ENCODE measurements at regions not wholly inside any gene's neighbourhood (a gene's known extent, or its start where the extent isn't known, plus 50 kb on each side); places are given as distances from the start of the nearest gene placed in this dataset.

GRCh38 chr15:93670931-93671330, 560.4 kb upstream of the MCTP2 start:
- no peak for DNase-seq
- no peak overlapping the region for H3K27ac ChIP-seq (ENCODE audit: low read depth in 2 of 2, low read length in 1 of 2)

GRCh38 chr15:93664213-93664956, 567.0 kb upstream of the MCTP2 start:
- no peaks in the 10 kb centered on the region for H3K4me1 ChIP-seq (ENCODE audit: control insufficient read depth in 1 of 2, insufficient read depth in 2 of 2, low read depth in 1 of 2, low read length in 1 of 2)
- peaks cover 5% of the 10 kb centered on the region; the same call in 1 of the 2 replicates for H3K9me2 ChIP-seq
- H3F3A ChIP-seq (replicated peaks; ENCODE audit: insufficient read depth) = no peaks in the 10 kb centered on the region
- no peak overlapping the region for H3K4me2 ChIP-seq
- POLR2A ChIA-PET = interaction anchor here (0.7 kb wide), 1 partner anchor 587 kb away, joined by 3 read pairs; no protein-coding TSS in a partner anchor
- no peaks in the 10 kb centered on the region for H3K9me3 ChIP-seq
- 12% methylated on average over 3 of the region's 3 CpGs for WGBS (ENCODE audit: low lambda C conversion rate)
- no peak for TF ChIP-seq MAX (IDR thresholded peaks at IDR 0.05; ENCODE audit: low read depth)
- no peak for TF ChIP-seq CTCF (IDR thresholded peaks at IDR 0.05)
- TF ChIP-seq REST (IDR thresholded peaks at IDR 0.05; ENCODE audit: low read depth, low read length) = no peak
- TF ChIP-seq RXRA (IDR thresholded peaks at IDR 0.05; ENCODE audit: borderline replicate concordance, low read depth) = no peak
- no peak overlapping the region for H3K4me3 ChIP-seq (ENCODE audit: low read depth in 2 of 2, low read length in 1 of 2)
- H2AFZ ChIP-seq (ENCODE audit: low read depth) = no peak overlapping the region
- H3K79me2 ChIP-seq (ENCODE audit: insufficient read depth) = no peaks in the 10 kb centered on the region
- H4K20me1 ChIP-seq (ENCODE audit: insufficient read depth) = no peaks in the 10 kb centered on the region
- no peaks in the 10 kb centered on the region for H3K27me3 ChIP-seq (ENCODE audit: insufficient read depth)
- H3K9ac ChIP-seq = no peak overlapping the region
- DNase-seq = no peak
- H3K36me3 ChIP-seq (replicated peaks in 1 of 2; ENCODE audit: control insufficient read depth in 1 of 2, insufficient read depth in 2 of 2, low read length in 1 of 2) = no peaks in the 10 kb centered on the region
- H3K27ac ChIP-seq (ENCODE audit: low read depth in 2 of 2, low read length in 1 of 2) = no peak overlapping the region
- CTCF ChIA-PET = interaction anchor here (0.6 to 1.1 kb wide), 3 partner anchors 8 to 634 kb away, joined by 3 to 4 read pairs (median 4); no protein-coding TSS in a partner anchor

More at GRCh38 chr15:93670931-93671330, 560.4 kb upstream of the MCTP2 start:
- H3K27me3 ChIP-seq (ENCODE audit: insufficient read depth) = no peaks in the 10 kb centered on the region
- H3K9me3 ChIP-seq = no peaks in the 10 kb centered on the region
- H3K36me3 ChIP-seq (replicated peaks in 1 of 2; ENCODE audit: control insufficient read depth in 1 of 2, insufficient read depth in 2 of 2, low read length in 1 of 2) = no peaks in the 10 kb centered on the region
- no peak overlapping the region for H3K4me3 ChIP-seq (ENCODE audit: low read depth in 2 of 2, low read length in 1 of 2)
- H3K4me2 ChIP-seq = no peak overlapping the region
- H2AFZ ChIP-seq (ENCODE audit: low read depth) = no peak overlapping the region
- CTCF ChIA-PET = no interaction called here
- no peaks in the 10 kb centered on the region for H3F3A ChIP-seq (replicated peaks; ENCODE audit: insufficient read depth)
- POLR2A ChIA-PET = no interaction called here
- WGBS (ENCODE audit: low lambda C conversion rate) = 22% methylated on average over 6 of the region's 6 CpGs
- no peak overlapping the region for H3K9ac ChIP-seq
- H3K4me1 ChIP-seq (ENCODE audit: control insufficient read depth in 1 of 2, insufficient read depth in 2 of 2, low read depth in 1 of 2, low read length in 1 of 2) = no peaks in the 10 kb centered on the region
- H3K79me2 ChIP-seq (ENCODE audit: insufficient read depth) = no peaks in the 10 kb centered on the region
- TF ChIP-seq RCOR1 (IDR thresholded peaks at IDR 0.05; ENCODE audit: low read length) (no peak), NFIC (IDR thresholded peaks at IDR 0.05; ENCODE audit: borderline replicate concordance) (no peak), EZH2phosphoT487 (IDR thresholded peaks at IDR 0.05; ENCODE audit: borderline replicate concordance, low read depth) (no peak), MAX (IDR thresholded peaks at IDR 0.05; ENCODE audit: low read depth) (no peak), RFX5 (IDR thresholded peaks at IDR 0.05; ENCODE audit: low read length) (no peak), TAF1 (IDR thresholded peaks at IDR 0.05; ENCODE audit: borderline replicate concordance, low read depth, low read length) (no peak), MEF2A (IDR thresholded peaks at IDR 0.05; ENCODE audit: borderline replicate concordance, low read depth) (no peak), GABPA (IDR thresholded peaks at IDR 0.05; ENCODE audit: low read depth) (no peak), CHD2 (IDR thresholded peaks at IDR 0.05; ENCODE audit: low read length, partially characterized antibody) (no peak), EP300 (IDR thresholded peaks at IDR 0.05; ENCODE audit: borderline replicate concordance in 1 of 2, low read depth in 1 of 2, low read length in 1 of 2) (no peak), JUND (IDR thresholded peaks at IDR 0.05) (no peak)
- H3K9me2 ChIP-seq = peaks cover 7% of the 10 kb centered on the region; the same call in 1 of the 2 replicates
- no peaks in the 10 kb centered on the region for H4K20me1 ChIP-seq (ENCODE audit: insufficient read depth)

Measured in SK-N-SH (cell line).